GM12875 (cell line): ENCODE measurements at regions not wholly inside any gene's neighbourhood (a gene's known extent, or its start where the extent isn't known, plus 50 kb on each side); places are given as distances from the start of the nearest gene placed in this dataset.

Source experiments
- H3K4me3 ChIP-seq: one replicate; pipeline ENCODE4 v1.5.1; 2011; ENCODE audit warnings: low read depth, low read length, control low read depth
- CTCF ChIP-seq: IDR thresholded peaks from 2 replicates; pipeline ENCODE4 v1.5.1; 2011; ENCODE audit warnings: low read depth, mild to moderate bottlenecking, control low read depth, inconsistent platforms, low read length, moderate library complexity, borderline replicate concordance; ENCODE audit not compliant: insufficient read depth

GRCh38 chr6:44058617-44059358, 68.5 kb downstream of the MRPL14 start:
- H3K4me3 ChIP-seq = no peak overlapping the region
- TF ChIP-seq CTCF = no peak

- TF ChIP-seq CTCF = no peak
- no peak overlapping the region for H3K4me3 ChIP-seq
These were observed 69.2 kb downstream of the MRPL14 start for GRCh38 chr6:44057931-44058616.

- H3K4me3 ChIP-seq = no peak overlapping the region
- TF ChIP-seq CTCF = no peak
These were observed 69.9 kb downstream of the MRPL14 start for GRCh38 chr6:44057238-44057930.

GRCh38 chr6:44056392-44057237, 70.6 kb downstream of the MRPL14 start:
- no peak overlapping the region for H3K4me3 ChIP-seq
- no peak for TF ChIP-seq CTCF

GRCh38 chr6:44054721-44055559, 72.3 kb downstream of the MRPL14 start:
- TF ChIP-seq CTCF = no peak
- H3K4me3 ChIP-seq = no peak overlapping the region

- no peak for TF ChIP-seq CTCF
- no peak overlapping the region for H3K4me3 ChIP-seq
These were observed 73.3 kb downstream of the MRPL14 start for GRCh38 chr6:44053760-44054556.
